ENCODE measurements at regions not wholly inside any gene's neighbourhood (a gene's known extent, or its start where the extent isn't known, plus 50 kb on each side); places are given as distances from the start of the nearest gene placed in this dataset.
A peak's percentile ranks its signal among the peaks of the same experiment; 100 is the strongest.

DNA sequence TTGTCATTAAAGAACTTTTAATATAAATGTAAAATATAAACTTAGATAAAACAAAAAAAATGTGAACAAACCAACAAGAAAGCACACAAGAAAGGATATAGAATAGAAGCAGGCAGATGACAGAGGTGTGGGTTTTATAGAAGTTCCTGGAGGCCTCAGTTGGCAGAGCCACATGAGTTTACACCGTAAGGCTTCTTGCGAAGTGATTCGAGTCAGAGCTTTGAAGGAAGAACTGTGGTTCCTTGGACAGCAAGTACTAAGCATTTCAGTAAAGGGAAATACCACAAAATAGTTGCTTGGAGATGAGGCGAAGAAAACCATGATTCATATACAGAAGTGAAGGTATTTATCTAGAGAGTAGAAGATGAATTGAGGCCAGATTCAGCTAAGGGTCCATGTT, 207.9 kb upstream of the EYA4 start:
- no peak overlapping the region for H3K4me3 Mint-ChIP-seq
- peaks cover 4% of the 10 kb centered on the region for H3K36me3 Mint-ChIP-seq (ENCODE audit: low read depth)
- no peaks in the 10 kb centered on the region for H3K27me3 Mint-ChIP-seq (ENCODE audit: low read depth, poor library complexity)
- H3K27ac Mint-ChIP-seq, result no peak overlapping the region
- TF ChIP-seq, protein P1, sequence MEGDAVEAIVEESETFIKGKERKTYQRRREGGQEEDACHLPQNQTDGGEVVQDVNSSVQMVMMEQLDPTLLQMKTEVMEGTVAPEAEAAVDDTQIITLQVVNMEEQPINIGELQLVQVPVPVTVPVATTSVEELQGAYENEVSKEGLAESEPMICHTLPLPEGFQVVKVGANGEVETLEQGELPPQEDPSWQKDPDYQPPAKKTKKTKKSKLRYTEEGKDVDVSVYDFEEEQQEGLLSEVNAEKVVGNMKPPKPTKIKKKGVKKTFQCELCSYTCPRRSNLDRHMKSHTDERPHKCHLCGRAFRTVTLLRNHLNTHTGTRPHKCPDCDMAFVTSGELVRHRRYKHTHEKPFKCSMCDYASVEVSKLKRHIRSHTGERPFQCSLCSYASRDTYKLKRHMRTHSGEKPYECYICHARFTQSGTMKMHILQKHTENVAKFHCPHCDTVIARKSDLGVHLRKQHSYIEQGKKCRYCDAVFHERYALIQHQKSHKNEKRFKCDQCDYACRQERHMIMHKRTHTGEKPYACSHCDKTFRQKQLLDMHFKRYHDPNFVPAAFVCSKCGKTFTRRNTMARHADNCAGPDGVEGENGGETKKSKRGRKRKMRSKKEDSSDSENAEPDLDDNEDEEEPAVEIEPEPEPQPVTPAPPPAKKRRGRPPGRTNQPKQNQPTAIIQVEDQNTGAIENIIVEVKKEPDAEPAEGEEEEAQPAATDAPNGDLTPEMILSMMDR (IDR thresholded peaks at IDR 0.05), result no peak
- no peaks in the 10 kb centered on the region for H3K4me1 Mint-ChIP-seq
- DNase-seq, result no peak
- peaks cover 20% of the 10 kb centered on the region for H3K9me3 Mint-ChIP-seq

DNA sequence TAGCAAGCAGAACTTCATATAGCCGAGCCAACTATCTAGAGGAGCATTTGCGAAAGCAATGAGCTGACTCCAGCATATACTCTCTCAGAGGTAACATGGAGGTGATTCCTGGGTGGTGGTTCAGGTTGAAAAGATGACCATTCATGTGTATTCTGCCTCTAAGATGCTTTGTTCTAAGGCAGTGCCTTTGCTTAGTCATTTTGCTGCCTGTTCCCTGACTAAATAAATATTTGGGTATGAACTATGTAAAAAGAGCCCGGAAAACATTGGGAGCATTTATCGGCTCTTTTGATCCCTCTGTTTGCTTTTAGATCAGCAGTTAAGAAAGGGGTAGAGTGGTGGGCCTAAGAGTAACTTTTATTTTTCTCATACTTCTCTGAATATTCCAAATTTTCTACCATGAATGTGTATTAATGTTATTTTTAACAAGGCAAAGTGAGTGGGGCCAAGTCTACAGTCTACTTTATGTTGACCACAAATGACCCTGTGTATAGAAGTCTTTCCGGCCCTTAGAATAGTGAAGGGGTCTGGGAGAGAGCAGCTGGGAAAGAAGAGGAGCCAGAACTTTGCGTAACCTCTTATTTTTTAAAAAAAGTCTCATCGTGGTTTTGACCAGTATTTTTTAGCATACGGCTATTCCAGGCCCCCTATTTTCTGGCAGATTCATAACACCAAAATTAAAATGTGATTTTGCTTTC, 206.5 kb upstream of the EYA4 start:
- H3K36me3 Mint-ChIP-seq (ENCODE audit: low read depth), result peaks cover 2% of the 10 kb centered on the region
- H3K9me3 Mint-ChIP-seq, result peaks cover 12% of the 10 kb centered on the region
- no peak for DNase-seq
- no peaks in the 10 kb centered on the region for H3K27me3 Mint-ChIP-seq (ENCODE audit: low read depth, poor library complexity)
- no peak overlapping the region for H3K27ac Mint-ChIP-seq
- TF ChIP-seq, protein P1 (IDR thresholded peaks at IDR 0.05), result no peak
- H3K4me3 Mint-ChIP-seq, result no peak overlapping the region
- H3K4me1 Mint-ChIP-seq, result no peaks in the 10 kb centered on the region

DNA sequence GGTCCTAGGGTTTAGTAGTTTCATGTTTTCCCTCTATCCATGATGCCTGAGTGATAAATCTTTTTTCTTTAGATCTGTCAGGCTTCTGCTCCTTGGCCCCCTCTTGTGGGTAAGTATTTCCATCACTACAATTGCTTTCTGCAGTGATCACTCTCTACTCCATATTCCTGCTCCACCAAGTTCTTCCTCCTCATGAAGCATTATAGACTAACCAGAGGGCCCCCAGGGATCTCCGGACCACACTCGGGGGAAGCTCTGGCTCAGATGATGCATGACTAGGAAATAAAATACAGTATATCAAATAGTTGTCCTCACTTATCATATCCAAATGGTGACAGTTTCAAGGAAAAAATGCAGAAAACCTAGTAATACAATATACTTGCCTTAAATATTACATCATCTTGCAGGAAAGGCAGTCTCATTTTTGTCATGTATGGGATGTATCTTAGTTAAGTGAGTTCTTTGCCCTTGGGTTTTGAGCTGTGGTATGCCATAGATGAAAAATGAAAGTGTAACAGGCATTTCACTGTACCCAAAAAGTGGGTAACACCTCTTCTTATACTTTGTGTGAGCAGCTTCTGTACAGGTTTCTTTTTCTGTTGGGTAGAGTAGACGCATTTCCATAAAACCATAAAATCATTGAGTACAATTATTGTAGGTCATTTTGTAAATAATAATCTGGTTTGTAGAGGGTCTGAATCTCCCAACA, 200.9 kb upstream of the EYA4 start:
- Mint-ChIP-seq H3K4me3 (no peak overlapping the region), H3K27ac (no peak overlapping the region), H3K9me3 (no peaks in the 10 kb centered on the region), H3K36me3 (ENCODE audit: low read depth) (no peaks in the 10 kb centered on the region), H3K27me3 (ENCODE audit: low read depth, poor library complexity) (no peaks in the 10 kb centered on the region), H3K4me1 (peaks cover 28% of the 10 kb centered on the region)
- no peak for DNase-seq
- TF ChIP-seq, protein P1 (IDR thresholded peaks at IDR 0.05), result peak; percentile 21

DNA sequence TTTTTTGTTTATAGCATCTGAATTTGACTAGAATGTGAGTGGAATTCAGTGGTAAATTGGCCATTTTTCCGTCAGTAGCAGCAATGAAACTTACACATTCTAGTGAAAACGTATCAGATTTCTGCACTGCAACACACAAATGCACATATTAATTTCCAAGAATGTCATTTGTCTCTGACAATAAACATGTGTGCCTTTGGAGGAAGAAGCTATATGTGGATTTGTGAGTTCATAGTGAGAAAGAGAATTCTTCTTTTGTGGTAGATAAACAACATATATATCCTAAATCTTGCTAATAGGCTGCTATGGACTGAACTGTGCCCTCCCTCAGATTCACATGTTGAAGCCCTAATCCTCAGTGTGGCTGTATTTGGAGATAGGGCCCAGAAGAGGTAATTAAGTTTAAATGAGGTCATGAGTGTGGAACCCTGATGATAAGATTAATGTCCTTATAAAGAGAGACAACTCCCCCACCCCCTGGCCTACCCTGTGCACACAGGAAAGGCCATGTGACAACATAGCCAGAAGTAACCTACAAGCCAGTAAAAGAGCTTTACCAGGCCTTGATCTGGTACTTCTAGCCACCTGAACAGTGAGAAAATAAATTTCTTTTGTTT, 200.2 kb upstream of the EYA4 start:
- Mint-ChIP-seq H3K27me3 (ENCODE audit: low read depth, poor library complexity) (no peaks in the 10 kb centered on the region), H3K27ac (peak overlapping the region; percentile 78), H3K36me3 (ENCODE audit: low read depth) (no peaks in the 10 kb centered on the region), H3K4me3 (no peak overlapping the region), H3K9me3 (no peaks in the 10 kb centered on the region), H3K4me1 (peaks cover 28% of the 10 kb centered on the region)
- DNase-seq, result peak; percentile 9
- TF ChIP-seq, protein P1 (IDR thresholded peaks at IDR 0.05), result no peak

DNA sequence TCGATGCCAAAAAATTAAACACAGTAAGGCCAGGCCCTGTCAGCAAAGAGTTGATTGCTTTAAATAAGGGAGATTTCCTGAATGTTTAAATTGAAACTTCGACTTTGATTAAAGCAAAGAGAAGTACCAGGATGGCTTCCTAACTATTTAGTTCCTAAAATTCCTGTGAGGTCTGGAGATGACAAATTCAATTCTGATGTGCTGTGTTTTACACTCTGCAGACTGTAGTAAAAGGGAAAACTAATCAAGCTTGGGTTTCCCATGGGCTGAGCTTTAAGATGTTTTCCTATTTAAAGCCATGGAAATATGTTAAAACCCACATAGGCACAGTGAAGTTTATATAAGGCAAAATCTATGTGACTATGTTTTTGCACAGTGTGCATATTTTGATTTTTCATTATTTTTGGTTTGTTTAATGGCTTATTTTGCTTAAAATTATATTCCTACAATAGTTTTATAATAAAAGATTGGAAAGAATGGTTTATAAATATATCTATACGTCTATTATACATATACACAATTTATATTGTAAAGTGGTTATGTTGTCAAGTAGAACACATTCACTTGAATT, 198.5 kb upstream of the EYA4 start:
- no peak overlapping the region for H3K4me3 Mint-ChIP-seq
- peaks cover 28% of the 10 kb centered on the region for H3K4me1 Mint-ChIP-seq
- no peaks in the 10 kb centered on the region for H3K9me3 Mint-ChIP-seq
- TF ChIP-seq, protein P1 (IDR thresholded peaks at IDR 0.05), result no peak
- H3K27ac Mint-ChIP-seq, result no peak overlapping the region
- H3K36me3 Mint-ChIP-seq (ENCODE audit: low read depth), result no peaks in the 10 kb centered on the region
- no peaks in the 10 kb centered on the region for H3K27me3 Mint-ChIP-seq (ENCODE audit: low read depth, poor library complexity)
- DNase-seq, result no peak
